Body of pancreas (tissue), 4 donors: ENCODE measurements at regions not wholly inside any gene's neighbourhood (a gene's known extent, or its start where the extent isn't known, plus 50 kb on each side); places are given as distances from the start of the nearest gene placed in this dataset.

Experiments
- CTCF ChIP-seq, 7 experiments: fragments of 450-650 bp in 4 of 7; fragments of 200-600 bp in 3 of 7; sonication (generic) in 3 of 7; IDR thresholded peaks; one replicate each; pipeline ENCODE4 v1.5.1; 2016 to 2019; ENCODE audit warnings: antibody characterized with exemption in 7 of 7
- POLR2A ChIP-seq, 3 donors: fragments of 450-650 bp; IDR thresholded peaks; one replicate each; pipeline ENCODE4 v1.6.1; 2016; ENCODE audit warnings: antibody characterized with exemption in 3 of 3, mild to moderate bottlenecking in 2 of 3

- TF ChIP-seq CTCF (IDR thresholded peaks at IDR 0.05) (no peak), POLR2A (IDR thresholded peaks at IDR 0.05) (no peak)
These were observed 508.9 kb upstream of the COX7C start for GRCh38 chr5:86108825-86109224.
